GM12878 (cell line): ENCODE measurements at regions not wholly inside any gene's neighbourhood (a gene's known extent, or its start where the extent isn't known, plus 50 kb on each side); places are given as distances from the start of the nearest gene placed in this dataset.

Experiments
- ATAC-seq: fragments of 200-7000 bp; cut with Tn5 transposase; 3 replicates; pipeline ENCODE4 v1.9.1; 2020; ENCODE audit warnings: mild to moderate bottlenecking, moderate library complexity
- BruUV-seq: library from RNA; stranded (reverse); fragments of 400-500 nt; replicated peaks from 2 replicates; lab custom pipeline; 2021; lab: Mats Ljungman, UMichigan
- CTCF ChIA-PET: fragments of 300-600 bp; sonication (Branson Sonifier 250); formaldehyde crosslinking; extraction: SDS; loops from one replicate; lab custom pipeline; 2021; ENCODE audit warnings: inconsistent platforms; lab: Yijun Ruan, JAX
- POLR2A ChIA-PET: fragments of 350-600 bp; formaldehyde crosslinking; extraction: SDS; loops from one replicate; lab custom pipeline; 2021; ENCODE audit warnings: inconsistent platforms; lab: Charles Lee
- RAD21 ChIA-PET: fragments of 300-600 bp; sonication (Branson Sonifier 250); formaldehyde crosslinking; loops from one replicate; lab custom pipeline; 2023; ENCODE audit warnings: antibody characterized with exemption; ENCODE audit not compliant: unreplicated experiment; lab: Charles Lee
- SMC1A ChIA-PET: fragments of 300-600 bp; sonication (Branson Sonifier 250); formaldehyde crosslinking; loops from one replicate; lab custom pipeline; 2023; ENCODE audit not compliant: unreplicated experiment, uncharacterized antibody; lab: Charles Lee
- DNase-seq: peaks from one replicate; pipeline ENCODE4 v3.0.0-alpha.2; 2011; ENCODE audit warnings: low read depth, low spot score
- FAIRE-seq: peaks from 3 replicates; lab custom pipeline; 2011; peaks lifted over from hg19 to GRCh38; lab: Jason Lieb, UNC
- H2AFZ ChIP-seq: 2 replicates; pipeline ENCODE4 v1.6.0; 2011; ENCODE audit warnings: low read depth, low read length, control low read depth; ENCODE audit not compliant: control insufficient read depth
- H3K27ac ChIP-seq: 2 replicates; pipeline ENCODE4 v1.5.1; 2011; ENCODE audit warnings: control low read depth; ENCODE audit not compliant: control insufficient read depth, insufficient read depth
- H3K27me3 ChIP-seq, 2 experiments: replicated peaks in 1 of 2; 2 replicates each; pipeline versions ENCODE4 v1.6.0 to v1.6.1; 2011; ENCODE audit warnings: low read length in 1 of 2; ENCODE audit not compliant: control insufficient read depth in 2 of 2, insufficient read depth in 2 of 2
- H3K36me3 ChIP-seq, 2 experiments: 2 replicates each; pipeline ENCODE4 v1.5.1; 2011; ENCODE audit warnings: low read length in 1 of 2; ENCODE audit not compliant: control insufficient read depth in 2 of 2, insufficient read depth in 2 of 2
- H3K4me1 ChIP-seq: 2 replicates; pipeline ENCODE4 v1.6.1; 2011; ENCODE audit warnings: mild to moderate bottlenecking, low read length, moderate library complexity, mixed read lengths; ENCODE audit not compliant: control insufficient read depth, insufficient read depth
- H3K4me2 ChIP-seq: 2 replicates; pipeline ENCODE4 v1.6.0; 2011; ENCODE audit warnings: control low read depth; ENCODE audit not compliant: control insufficient read depth, insufficient read depth
- H3K4me3 ChIP-seq: fragments of 200-600 bp; sonication (generic); 2 replicates; pipeline ENCODE4 v1.5.1; 2016
- H3K79me2 ChIP-seq: 2 replicates; pipeline ENCODE4 v1.6.0; 2011; ENCODE audit warnings: low read length; ENCODE audit not compliant: control insufficient read depth, insufficient read depth
- H3K9ac ChIP-seq: 2 replicates; pipeline ENCODE4 v1.8.0; 2011; ENCODE audit warnings: low read length, control low read depth, mixed read lengths; ENCODE audit not compliant: control insufficient read depth, insufficient read depth
- H3K9me3 ChIP-seq: replicated peaks from 3 replicates; pipeline ENCODE4 v1.5.1; 2011; ENCODE audit warnings: mild to moderate bottlenecking, low read length; ENCODE audit not compliant: control insufficient read depth, insufficient read depth
- H4K20me1 ChIP-seq: 2 replicates; pipeline ENCODE4 v1.6.0; 2011; ENCODE audit not compliant: control insufficient read depth, insufficient read depth
- ATF2 ChIP-seq: IDR thresholded peaks from 2 replicates; pipeline ENCODE4 v1.6.1; 2012; ENCODE audit warnings: low read length, inconsistent platforms
- BCL3 ChIP-seq: IDR thresholded peaks from 2 replicates; pipeline ENCODE4 v1.6.1; 2011; ENCODE audit warnings: borderline replicate concordance, low read depth, mild to moderate bottlenecking, moderate library complexity, low read length; ENCODE audit not compliant: insufficient read depth, poor library complexity, severe bottlenecking
- CHD1 ChIP-seq: IDR thresholded peaks from 2 replicates; pipeline ENCODE4 v1.6.1; 2012; ENCODE audit warnings: low read depth, low read length, improper control_type of control experiment
- CHD4 ChIP-seq: fragments of 200-600 bp; sonication (generic); IDR thresholded peaks from 2 replicates; pipeline ENCODE4 v1.6.1; 2016; ENCODE audit warnings: mild to moderate bottlenecking
- FOXK2 ChIP-seq: fragments of 450-650 bp; IDR thresholded peaks from 2 replicates; pipeline ENCODE4 v1.6.1; 2017; ENCODE audit warnings: mild to moderate bottlenecking, moderate library complexity
- HDAC2 ChIP-seq: fragments of 200-600 bp; sonication (generic); IDR thresholded peaks from 2 replicates; pipeline ENCODE4 v1.6.1; 2017
- IRF3 ChIP-seq: fragments of 450-650 bp; IDR thresholded peaks from 2 replicates; pipeline ENCODE4 v1.6.1; 2014; ENCODE audit warnings: mild to moderate bottlenecking
- JUNB ChIP-seq: IDR thresholded peaks from 2 replicates; pipeline ENCODE4 v1.6.1; 2016; ENCODE audit warnings: antibody characterized with exemption, mild to moderate bottlenecking
- MXI1 ChIP-seq: fragments of 150-350 bp; IDR thresholded peaks from 2 replicates; pipeline ENCODE4 v1.6.1; 2011; ENCODE audit warnings: low read depth, mild to moderate bottlenecking, inconsistent platforms, low read length, improper control_type of control experiment
- MYC ChIP-seq: IDR thresholded peaks from 2 replicates; pipeline ENCODE4 v1.6.1; 2011; ENCODE audit warnings: mild to moderate bottlenecking, low read length, moderate library complexity, inconsistent platforms; ENCODE audit not compliant: insufficient read depth, insufficient replicate concordance, insufficient read length, severe bottlenecking
- NFYA ChIP-seq: IDR thresholded peaks from 2 replicates; pipeline ENCODE4 v1.6.1; 2011; ENCODE audit warnings: low read depth, mild to moderate bottlenecking, low read length, improper control_type of control experiment, borderline replicate concordance
- NFYB ChIP-seq: IDR thresholded peaks from 2 replicates; pipeline ENCODE4 v1.6.1; 2011; ENCODE audit warnings: low read depth, mild to moderate bottlenecking, low read length, improper control_type of control experiment, moderate library complexity; ENCODE audit not compliant: insufficient read depth
- NR2C1 ChIP-seq: fragments of 450-650 bp; IDR thresholded peaks from 2 replicates; pipeline ENCODE4 v1.6.1; 2017; ENCODE audit warnings: antibody characterized with exemption, mild to moderate bottlenecking, moderate library complexity
- RAD21 ChIP-seq: IDR thresholded peaks from 2 replicates; pipeline ENCODE4 v1.6.1; 2011; ENCODE audit warnings: mild to moderate bottlenecking, low read depth, low read length, moderate library complexity; ENCODE audit not compliant: insufficient read depth
- ZBTB33 ChIP-seq: fragments of 450-650 bp; IDR thresholded peaks from 2 replicates; pipeline ENCODE4 v1.6.1; 2017; ENCODE audit warnings: mild to moderate bottlenecking
- WGBS: methylation state at CpG from one replicate; pipeline ENCODE4 v1.1.6; 2016; ENCODE audit warnings: low lambda C conversion rate; ENCODE audit not compliant: insufficient replicate concordance, insufficient coverage; ENCODE audit errors: missing lambda C conversion rate; 5-methylcytosine and 5-hydroxymethylcytosine counted together
- in situ Hi-C: fragments of 300-500 bp; cut with MboI; formaldehyde crosslinking; loops from 9 replicates; pipeline ENCODE4 v1.14.3; 2018; ENCODE audit warnings: mixed read lengths
- intact Hi-C: fragments of 100-400 bp; cut with micrococcal nuclease; formaldehyde crosslinking; loops from one replicate; pipeline ENCODE4 v1.14.2; 2022; ENCODE audit not compliant: unreplicated experiment

GRCh38 chr3:30226601-30227151, 379.7 kb upstream of the TGFBR2 start:
- ChIA-PET POLR2A (no interaction called here), RAD21 (no interaction called here), SMC1A (interaction anchor here (1.0 kb wide), 1 partner anchor 28 kb away, joined by 3 read pairs; no protein-coding TSS in a partner anchor), CTCF (interaction anchor here (1.4 to 1.9 kb wide), 4 partner anchors 27 to 467 kb away, joined by 4 to 7 read pairs (median 6); no protein-coding TSS in a partner anchor)
- Histone ChIP-seq H3K4me3 (no peak overlapping the region), H3K9ac (no peak overlapping the region), H3K9me3 (no peaks in the 10 kb centered on the region), H3K27ac (no peak overlapping the region), H3K27me3 (no peaks in the 10 kb centered on the region), H3K79me2 (no peaks in the 10 kb centered on the region), H4K20me1 (no peaks in the 10 kb centered on the region), H3K4me2 (no peak overlapping the region), H3K4me1 (no peaks in the 10 kb centered on the region), H3K36me3 (no peaks in the 10 kb centered on the region), H2AFZ (no peak overlapping the region)
- DNase-seq: no peak
- TF ChIP-seq NR2C1: no peak
- no peak for TF ChIP-seq NFYA
- TF ChIP-seq ATF2: no peak
- no peak for TF ChIP-seq JUNB
- no peak for TF ChIP-seq MYC
- no peak for TF ChIP-seq BCL3
- TF ChIP-seq ZBTB33: no peak
- no peak for TF ChIP-seq FOXK2
- TF ChIP-seq CHD4: no peak
- no peak for TF ChIP-seq IRF3
- no peak for TF ChIP-seq MXI1
- TF ChIP-seq NFYB: no peak
- TF ChIP-seq RAD21: no peak
- TF ChIP-seq CHD1: no peak
- TF ChIP-seq HDAC2: no peak
- no TSS peak for BruUV-seq
- in situ Hi-C loops: no loop called here
- FAIRE-seq: no peak
- intact Hi-C loops: no loop called here
- no peak for ATAC-seq
- 53% methylated on average over 7 of the region's 7 CpGs for WGBS
